HUDEP-2 (cell line): ENCODE measurements at regions not wholly inside any gene's neighbourhood (a gene's known extent, or its start where the extent isn't known, plus 50 kb on each side); places are given as distances from the start of the nearest gene placed in this dataset.

Source experiments
- DNase-seq, 76 experiments: peaks; one replicate each; lab custom pipeline; 2025; ENCODE audit not compliant: unreplicated experiment in 76 of 76; lab: John Stamatoyannopoulos, UW

- no peak for DNase-seq
Measured at GRCh38 chr20:21583486-21584168, 69.8 kb upstream of the NKX2-2 start.

GRCh38 chr20:21577551-21577950 lies 63.7 kb upstream of the NKX2-2 start:
- DNase-seq, result peak in 1 of 76 experiments; percentile 1

GRCh38 chr20:21575981-21576740 lies 62.3 kb upstream of the NKX2-2 start:
- DNase-seq, result no peak

GRCh38 chr20:21575167-21575566 lies 61.3 kb upstream of the NKX2-2 start:
- no peak for DNase-seq

GRCh38 chr20:21574443-21574842 lies 60.6 kb upstream of the NKX2-2 start:
- no peak for DNase-seq

GRCh38 chr20:21573259-21573658 lies 59.4 kb upstream of the NKX2-2 start:
- DNase-seq, result no peak

GRCh38 chr20:21571841-21572690 lies 58.2 kb upstream of the NKX2-2 start:
- DNase-seq, result peak in 3 of 76 experiments; percentile 3 to 11 (median 4)

GRCh38 chr20:21570285-21570992 lies 56.6 kb upstream of the NKX2-2 start:
- no peak for DNase-seq

- no peak for DNase-seq
Measured at GRCh38 chr20:21569586-21569985, 55.7 kb upstream of the NKX2-2 start.

- DNase-seq, result no peak
Measured at GRCh38 chr20:21564127-21564773, 50.4 kb upstream of the NKX2-2 start.
